HepG2 (cell line): ENCODE measurements at regions not wholly inside any gene's neighbourhood (a gene's known extent, or its start where the extent isn't known, plus 50 kb on each side); places are given as distances from the start of the nearest gene placed in this dataset.

Experiments
- ATAC-seq: fragments of 200-7000 bp; cut with Tn5 transposase; 3 replicates; pipeline ENCODE4 v1.9.1; 2020; ENCODE audit warnings: mild to moderate bottlenecking, moderate library complexity
- BruUV-seq: library from RNA; stranded (reverse); fragments of 400-500 nt; replicated peaks from 2 replicates; lab custom pipeline; 2021; lab: Mats Ljungman, UMichigan
- CTCF ChIA-PET: fragments of 300-600 bp; formaldehyde crosslinking; extraction: SDS; loops from one replicate; lab custom pipeline; 2021; ENCODE audit warnings: low total read pairs, inconsistent platforms, low intra/inter-chr PET ratio; lab: Yijun Ruan, JAX
- POLR2A ChIA-PET: fragments of 350-600 bp; sonication (Branson Sonifier 250); formaldehyde crosslinking; loops from one replicate; lab custom pipeline; 2020; ENCODE audit warnings: antibody characterized with exemption, inconsistent platforms; lab: Yijun Ruan, JAX
- DNase-seq: peaks from one replicate; pipeline ENCODE4 v3.0.0-alpha.2; 2015; ENCODE audit warnings: low spot score
- FAIRE-seq: peaks from 3 replicates; lab custom pipeline; 2011; peaks lifted over from hg19 to GRCh38; lab: Jason Lieb, UNC
- H2AFZ ChIP-seq: one replicate; pipeline ENCODE4 v1.6.1; 2011; ENCODE audit warnings: low read length, inconsistent platforms
- H3K27ac ChIP-seq: fragments of 300-600 bp; 3 replicates; pipeline ENCODE4 v1.8.0; 2011; ENCODE audit warnings: mixed run types, mild to moderate bottlenecking, mixed read lengths, low read length, inconsistent platforms; ENCODE audit not compliant: insufficient read depth; ENCODE audit errors: extremely low read length
- H3K27me3 ChIP-seq, 2 experiments: fragments of 200-600 bp in 1 of 2; 2 replicates in 1 of 2; 3 replicates in 1 of 2; pipeline versions ENCODE4 v1.6.0 to v1.8.0; 2011; ENCODE audit warnings: low read length in 2 of 2, mild to moderate bottlenecking in 2 of 2, moderate library complexity in 2 of 2, inconsistent platforms in 1 of 2; ENCODE audit not compliant: insufficient read depth in 2 of 2, control insufficient read depth in 1 of 2
- H3K36me3 ChIP-seq, 2 experiments: fragments of 200-600 bp in 1 of 2; replicated peaks in 1 of 2; 2 replicates in 1 of 2; 3 replicates in 1 of 2; pipeline versions ENCODE4 v1.5.1 to v1.8.0; 2011; ENCODE audit warnings: low read length in 2 of 2, inconsistent platforms in 1 of 2; ENCODE audit not compliant: insufficient read depth in 2 of 2, control insufficient read depth in 1 of 2
- H3K4me1 ChIP-seq: 2 replicates; pipeline ENCODE4 v1.5.1; 2012; ENCODE audit warnings: low read length, inconsistent platforms; ENCODE audit not compliant: insufficient read depth
- H3K4me2 ChIP-seq: 2 replicates; pipeline ENCODE4 v1.6.0; 2011; ENCODE audit warnings: low read depth, low read length, inconsistent platforms
- H3K4me3 ChIP-seq, 3 experiments: fragments of 200-600 bp in 1 of 3; sonication (generic), shearing (Covaris generic) in 1 of 3; replicated peaks in 1 of 3; 2 replicates each; pipeline ENCODE4 v1.5.1; 2011 to 2016; ENCODE audit warnings: low read length in 3 of 3, inconsistent platforms in 2 of 3, low read depth in 2 of 3, mild to moderate bottlenecking in 2 of 3, control low read depth in 1 of 3, mixed read lengths in 1 of 3; ENCODE audit not compliant: insufficient read depth in 1 of 3
- H3K79me2 ChIP-seq: one replicate; pipeline ENCODE4 v1.6.1; 2011; ENCODE audit warnings: low read length, inconsistent platforms; ENCODE audit not compliant: insufficient read depth
- H3K9ac ChIP-seq: 2 replicates; pipeline ENCODE4 v1.6.0; 2011; ENCODE audit warnings: mild to moderate bottlenecking, low read depth, low read length, inconsistent platforms; ENCODE audit not compliant: insufficient read depth
- H3K9me3 ChIP-seq: 2 replicates; pipeline ENCODE4 v1.5.1; 2012; ENCODE audit warnings: mild to moderate bottlenecking, low read length
- H4K20me1 ChIP-seq: 2 replicates; pipeline ENCODE4 v1.6.0; 2011; ENCODE audit warnings: inconsistent platforms, mild to moderate bottlenecking, low read length, moderate library complexity; ENCODE audit not compliant: insufficient read depth
- AKAP8 ChIP-seq: sonication (generic); formaldehyde crosslinking; IDR thresholded peaks from 2 replicates; pipeline ENCODE4 v1.5.1; 2020; ENCODE audit warnings: mild to moderate bottlenecking, missing genetic modification reagents
- ARID5B ChIP-seq: IDR thresholded peaks from 2 replicates; pipeline ENCODE4 v1.4.0; 2020; ENCODE audit warnings: mild to moderate bottlenecking, missing genetic modification reagents
- ATAD3A ChIP-seq: sonication (generic); formaldehyde crosslinking; IDR thresholded peaks from 2 replicates; pipeline ENCODE4 v1.4.0; 2020; ENCODE audit warnings: missing genetic modification reagents
- CBX5 ChIP-seq: sonication (generic); formaldehyde crosslinking; IDR thresholded peaks from 2 replicates; pipeline ENCODE4 v1.4.0; 2020; ENCODE audit warnings: missing genetic modification reagents, borderline replicate concordance
- FOXC1 ChIP-seq: sonication (generic); formaldehyde crosslinking; IDR thresholded peaks from 2 replicates; pipeline ENCODE4 v1.8.0; 2022; ENCODE audit warnings: mild to moderate bottlenecking, missing genetic modification reagents, borderline replicate concordance
- GMEB1 ChIP-seq: sonication (generic); formaldehyde crosslinking; IDR thresholded peaks from 2 replicates; pipeline ENCODE4 v1.5.1; 2020; ENCODE audit warnings: missing genetic modification reagents, mild to moderate bottlenecking, borderline replicate concordance
- HES4 ChIP-seq: sonication (generic); formaldehyde crosslinking; IDR thresholded peaks from 2 replicates; pipeline ENCODE4 v1.9.0; 2021; ENCODE audit warnings: mild to moderate bottlenecking, missing genetic modification reagents, borderline replicate concordance
- HNF4A ChIP-seq: sonication (generic); formaldehyde crosslinking; IDR thresholded peaks from 2 replicates; pipeline ENCODE4 v1.4.0; 2020; ENCODE audit warnings: missing genetic modification reagents
- HNF4G ChIP-seq, 2 experiments: sonication (generic) in 1 of 2; formaldehyde crosslinking in 1 of 2; IDR thresholded peaks; 2 replicates each; pipeline versions ENCODE4 v1.4.0 to v1.6.1; 2011 to 2020; ENCODE audit warnings: borderline replicate concordance in 2 of 2, low read depth in 2 of 2, mild to moderate bottlenecking in 2 of 2, low read length in 1 of 2, missing genetic modification reagents in 1 of 2, moderate library complexity in 1 of 2
- IRF2 ChIP-seq: IDR thresholded peaks from 2 replicates; pipeline ENCODE4 v1.6.1; 2018; ENCODE audit warnings: missing genetic modification reagents, missing compliant biosample characterization
- PAF1 ChIP-seq: IDR thresholded peaks from 2 replicates; pipeline ENCODE4 v1.6.1; 2016; ENCODE audit warnings: missing genetic modification reagents, missing compliant biosample characterization
- POLR2A ChIP-seq, 2 experiments: IDR thresholded peaks; 2 replicates each; pipeline ENCODE4 v1.6.1; 2011; ENCODE audit warnings: low read depth in 2 of 2, low read length in 2 of 2, mild to moderate bottlenecking in 1 of 2, moderate library complexity in 1 of 2; ENCODE audit not compliant: insufficient read depth in 1 of 2
- SNAI1 ChIP-seq: sonication (generic); formaldehyde crosslinking; IDR thresholded peaks from 2 replicates; pipeline ENCODE4 v1.5.0; 2020; ENCODE audit warnings: mild to moderate bottlenecking, missing genetic modification reagents, borderline replicate concordance
- ZFX ChIP-seq: sonication (generic); formaldehyde crosslinking; IDR thresholded peaks from 2 replicates; pipeline ENCODE4 v1.4.0; 2020; ENCODE audit warnings: mild to moderate bottlenecking, low read depth, missing genetic modification reagents, moderate library complexity
- ZNF138 ChIP-seq: sonication (generic); formaldehyde crosslinking; IDR thresholded peaks from 2 replicates; pipeline ENCODE4 v1.5.0; 2020; ENCODE audit warnings: mild to moderate bottlenecking, low read depth, missing genetic modification reagents
- ZNF20 ChIP-seq: sonication (generic); formaldehyde crosslinking; IDR thresholded peaks from 2 replicates; pipeline ENCODE4 v1.4.0; 2020; ENCODE audit warnings: mild to moderate bottlenecking, moderate library complexity, missing genetic modification reagents
- ZNF225 ChIP-seq: sonication (generic); formaldehyde crosslinking; IDR thresholded peaks from 2 replicates; pipeline ENCODE4 v1.4.0; 2020; ENCODE audit warnings: mild to moderate bottlenecking, missing genetic modification reagents
- ZNF460 ChIP-seq: sonication (generic); formaldehyde crosslinking; IDR thresholded peaks from 2 replicates; pipeline ENCODE4 v1.5.1; 2020; ENCODE audit warnings: missing genetic modification reagents, mild to moderate bottlenecking, borderline replicate concordance
- ZNF7 ChIP-seq: IDR thresholded peaks from 2 replicates; pipeline ENCODE4 v1.6.1; 2016; ENCODE audit warnings: missing biosample characterization, missing genetic modification reagents
- WGBS: methylation state at CpG from one replicate; pipeline ENCODE4 v1.1.6; 2017; ENCODE audit warnings: low lambda C conversion rate; 5-methylcytosine and 5-hydroxymethylcytosine counted together
- in situ Hi-C: cut with HindIII; loops from 2 replicates; pipeline ENCODE4 v1.10.0; 2017; ENCODE audit warnings: low pct_unique_long_range_greater_than_20kb; ENCODE audit not compliant: extremely low pct_ligation_motif_present
- intact Hi-C: fragments of 100-400 bp; cut with micrococcal nuclease; formaldehyde crosslinking; loops from one replicate; pipeline ENCODE4 v1.10.0; 2022; ENCODE audit not compliant: unreplicated experiment

- TF ChIP-seq GMEB1 (CRISPR knock-in tag): no peak
These were observed 93.9 kb upstream of the PPM1J start (continued) for GRCh38 chr1:112808861-112809684.

- ChIA-PET CTCF (no interaction called here), POLR2A (no interaction called here)
- H3K9ac ChIP-seq: no peak overlapping the region
- DNase-seq: no peak
- no peak for ATAC-seq
- no peaks in the 10 kb centered on the region for H3K79me2 ChIP-seq
- H4K20me1 ChIP-seq: no peaks in the 10 kb centered on the region
- H3K27me3 ChIP-seq: peaks cover 0 to 9% of the 10 kb centered on the region in 2 experiments; a peak in 1 of 5 replicates
- TF ChIP-seq ARID5B (CRISPR knock-in tag) (no peak), ZNF225 (CRISPR knock-in tag) (no peak), IRF2 (CRISPR knock-in tag) (no peak), ZNF20 (CRISPR knock-in tag) (no peak), CBX5 (CRISPR knock-in tag) (no peak), HES4 (CRISPR knock-in tag) (no peak), ZNF7 (CRISPR knock-in tag) (no peak), ZFX (no peak), FOXC1 (CRISPR knock-in tag) (no peak), ZNF460 (CRISPR knock-in tag) (no peak), HNF4A (CRISPR knock-in tag) (no peak), ZNF138 (CRISPR knock-in tag) (no peak), SNAI1 (CRISPR knock-in tag) (no peak), PAF1 (no peak), HNF4G (IDR thresholded peaks at IDR 0.05; ENCODE audit: borderline replicate concordance, low read depth, low read length) (no peak), HNF4G (CRISPR knock-in tag; IDR thresholded peaks at IDR 0.05; ENCODE audit: borderline replicate concordance, low read depth) (no peak), POLR2A (IDR thresholded peaks at IDR 0.05; ENCODE audit: insufficient read depth in 1 of 2, low read depth in 2 of 2, low read length in 2 of 2) (no peak), AKAP8 (no peak), ATAD3A (no peak)
- peaks cover 41% of the 10 kb centered on the region for H3K4me1 ChIP-seq
- no peak overlapping the region for H3K27ac ChIP-seq
- H3K9me3 ChIP-seq: no peaks in the 10 kb centered on the region
- BruUV-seq: no TSS peak
- no peak overlapping the region for H3K4me3 ChIP-seq
- intact Hi-C loops: no loop called here
- WGBS: 72% methylated on average over 3 of the region's 3 CpGs
- H3K36me3 ChIP-seq: no peaks in the 10 kb centered on the region
- in situ Hi-C loops: loop anchor here (5.0 kb wide), 2 partner anchors 91 to 234 kb away; partner anchors contain the start of gene PPM1J
- no peak for FAIRE-seq
- H3K4me2 ChIP-seq: no peak overlapping the region
- H2AFZ ChIP-seq: no peak overlapping the region
These were observed 92.9 kb upstream of the PPM1J start for GRCh38 chr1:112807999-112808398.
